SH-SY5Y (cell line): ENCODE measurements at regions not wholly inside any gene's neighbourhood (a gene's known extent, or its start where the extent isn't known, plus 50 kb on each side); places are given as distances from the start of the nearest gene placed in this dataset.

ENCODE experiments used
- GATA2 ChIP-seq: IDR thresholded peaks from 2 replicates; pipeline ENCODE4 v1.6.1; 2011; ENCODE audit warnings: mild to moderate bottlenecking, low read depth, low read length
- GATA3 ChIP-seq: IDR thresholded peaks from 2 replicates; pipeline ENCODE4 v1.6.1; 2011; ENCODE audit warnings: low read depth, mild to moderate bottlenecking, low read length, moderate library complexity

GRCh38 chr12:86860776-86861175, 604.6 kb upstream of the MGAT4C start:
- TF ChIP-seq GATA2 (no peak), GATA3 (no peak)
